Globus pallidus (tissue), 1 donor: ENCODE measurements at regions not wholly inside any gene's neighbourhood (a gene's known extent, or its start where the extent isn't known, plus 50 kb on each side); places are given as distances from the start of the nearest gene placed in this dataset.
A peak's percentile ranks its signal among the peaks of the same experiment; 100 is the strongest.

Experiments
- DNase-seq: peaks from one replicate; pipeline ENCODE4 v3.0.0-alpha.2; 2015; ENCODE audit warnings: low spot score

- DNase-seq: no peak
These were observed 442.7 kb upstream of the HS3ST5 start for GRCh38 chr6:114785235-114786127.

- DNase-seq: no peak
These were observed 441.0 kb upstream of the HS3ST5 start for GRCh38 chr6:114783783-114784182.

GRCh38 chr6:114783083-114783482, 440.3 kb upstream of the HS3ST5 start:
- no peak for DNase-seq

GRCh38 chr6:114764866-114765265, 422.0 kb upstream of the HS3ST5 start:
- DNase-seq: no peak

- peak; percentile 38 for DNase-seq
These were observed 419.3 kb upstream of the HS3ST5 start for GRCh38 chr6:114762145-114762544.

GRCh38 chr6:114747995-114748625, 405.3 kb upstream of the HS3ST5 start:
- DNase-seq: peak; percentile 49

GRCh38 chr6:114740547-114740946, 397.7 kb upstream of the HS3ST5 start:
- DNase-seq: no peak

GRCh38 chr6:114739656-114740055, 396.8 kb upstream of the HS3ST5 start:
- no peak for DNase-seq

- no peak for DNase-seq
These were observed 392.4 kb upstream of the HS3ST5 start for GRCh38 chr6:114735025-114735735.

- no peak for DNase-seq
These were observed 390.8 kb upstream of the HS3ST5 start for GRCh38 chr6:114733596-114733995.

GRCh38 chr6:114718716-114719270, 376.0 kb upstream of the HS3ST5 start:
- no peak for DNase-seq

GRCh38 chr6:114718186-114718585, 375.4 kb upstream of the HS3ST5 start:
- no peak for DNase-seq

- DNase-seq: no peak
These were observed 372.1 kb upstream of the HS3ST5 start for GRCh38 chr6:114714836-114715507.

- no peak for DNase-seq
These were observed 370.9 kb upstream of the HS3ST5 start for GRCh38 chr6:114713690-114714089.

GRCh38 chr6:114712129-114712662, 369.4 kb upstream of the HS3ST5 start:
- DNase-seq: no peak

- no peak for DNase-seq
These were observed 364.3 kb upstream of the HS3ST5 start for GRCh38 chr6:114707081-114707620.

GRCh38 chr6:114690625-114691024, 347.8 kb upstream of the HS3ST5 start:
- no peak for DNase-seq

GRCh38 chr6:114659513-114659912, 316.7 kb upstream of the HS3ST5 start:
- DNase-seq: no peak

GRCh38 chr6:114651611-114652010, 308.8 kb upstream of the HS3ST5 start:
- DNase-seq: no peak

- no peak for DNase-seq
These were observed 308.1 kb upstream of the HS3ST5 start for GRCh38 chr6:114650891-114651290.

GRCh38 chr6:114649298-114649697, 306.5 kb upstream of the HS3ST5 start:
- no peak for DNase-seq
